ENCODE measurements at regions not wholly inside any gene's neighbourhood (a gene's known extent, or its start where the extent isn't known, plus 50 kb on each side); places are given as distances from the start of the nearest gene placed in this dataset.

DNA sequence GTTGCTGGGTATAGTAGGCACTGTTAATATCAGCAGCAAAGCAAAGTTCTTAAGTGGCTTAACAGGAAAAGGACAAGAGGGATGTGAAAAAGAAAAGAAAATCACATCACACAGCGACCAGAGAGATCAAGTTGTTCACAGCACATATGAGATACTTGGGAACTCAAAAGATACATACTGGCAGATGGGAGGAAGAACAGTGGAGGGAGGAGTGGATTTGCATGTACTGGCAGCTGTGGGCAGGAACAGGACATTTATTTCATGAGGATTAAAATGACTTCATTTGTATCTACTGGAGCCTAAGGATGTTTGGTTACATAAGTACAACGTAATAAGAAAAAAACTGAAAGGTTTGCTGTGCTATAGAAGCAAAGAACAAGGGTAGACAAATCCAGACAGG lies 136.5 kb upstream of the IFNG-AS1 start:
- TF ChIP-seq EZH2phosphoT487 (IDR thresholded peaks at IDR 0.05; ENCODE audit: low read depth, severe bottlenecking, unreplicated experiment) = no peak
- TF ChIP-seq, protein P1, sequence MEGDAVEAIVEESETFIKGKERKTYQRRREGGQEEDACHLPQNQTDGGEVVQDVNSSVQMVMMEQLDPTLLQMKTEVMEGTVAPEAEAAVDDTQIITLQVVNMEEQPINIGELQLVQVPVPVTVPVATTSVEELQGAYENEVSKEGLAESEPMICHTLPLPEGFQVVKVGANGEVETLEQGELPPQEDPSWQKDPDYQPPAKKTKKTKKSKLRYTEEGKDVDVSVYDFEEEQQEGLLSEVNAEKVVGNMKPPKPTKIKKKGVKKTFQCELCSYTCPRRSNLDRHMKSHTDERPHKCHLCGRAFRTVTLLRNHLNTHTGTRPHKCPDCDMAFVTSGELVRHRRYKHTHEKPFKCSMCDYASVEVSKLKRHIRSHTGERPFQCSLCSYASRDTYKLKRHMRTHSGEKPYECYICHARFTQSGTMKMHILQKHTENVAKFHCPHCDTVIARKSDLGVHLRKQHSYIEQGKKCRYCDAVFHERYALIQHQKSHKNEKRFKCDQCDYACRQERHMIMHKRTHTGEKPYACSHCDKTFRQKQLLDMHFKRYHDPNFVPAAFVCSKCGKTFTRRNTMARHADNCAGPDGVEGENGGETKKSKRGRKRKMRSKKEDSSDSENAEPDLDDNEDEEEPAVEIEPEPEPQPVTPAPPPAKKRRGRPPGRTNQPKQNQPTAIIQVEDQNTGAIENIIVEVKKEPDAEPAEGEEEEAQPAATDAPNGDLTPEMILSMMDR (IDR thresholded peaks at IDR 0.05; ENCODE audit: poor library complexity) = no peak
- TF ChIP-seq EZH2 (IDR thresholded peaks at IDR 0.05; ENCODE audit: borderline replicate concordance) = no peak
- H3K79me2 ChIP-seq = no peaks in the 10 kb centered on the region

DNA sequence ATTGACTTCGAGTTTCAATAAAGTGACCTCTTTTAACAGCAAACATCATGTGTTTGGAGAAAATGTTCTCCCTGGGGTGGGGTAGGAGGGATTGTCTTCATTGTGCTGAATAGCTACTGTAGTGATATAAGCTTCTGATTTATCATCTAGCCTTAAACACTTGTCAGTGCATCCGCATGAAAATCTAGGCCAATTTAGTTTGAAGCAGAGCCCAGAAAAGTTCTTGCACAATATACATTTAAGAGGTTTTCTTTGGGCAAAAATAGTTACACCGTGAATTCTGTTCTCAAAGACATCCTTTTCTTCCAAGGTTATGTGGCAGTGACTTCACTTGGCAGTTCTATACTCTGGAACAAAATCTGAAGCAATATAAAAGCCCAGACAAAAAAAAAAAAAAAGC lies 136.0 kb upstream of the IFNG-AS1 start:
- H3K4me2 ChIP-seq = no peak overlapping the region

More for the DNA sequence above, 136.5 kb upstream of the IFNG-AS1 start:
- WGBS (ENCODE audit: low lambda C conversion rate, missing lambda C conversion rate) = 84% methylated on average over 2 of the region's 2 CpGs
- H3K4me3 ChIP-seq = no peak overlapping the region
- no peaks in the 10 kb centered on the region for H3K36me3 ChIP-seq (replicated peaks; ENCODE audit: insufficient read depth, low read depth)
- no peaks in the 10 kb centered on the region for H3K4me1 ChIP-seq (ENCODE audit: insufficient read depth)
- no peaks in the 10 kb centered on the region for H4K20me1 ChIP-seq (ENCODE audit: insufficient read depth, poor library complexity, severe bottlenecking)
- H3K27ac ChIP-seq = no peak overlapping the region
- DNase-seq (ENCODE audit: low spot score) = no peak
- no peaks in the 10 kb centered on the region for H3K27me3 ChIP-seq
- H3K4me2 ChIP-seq = no peak overlapping the region
- H3K9me2 ChIP-seq (replicated peaks; ENCODE audit: insufficient read depth) = no peaks in the 10 kb centered on the region
- H3K9me3 ChIP-seq (ENCODE audit: low read depth) = no peaks in the 10 kb centered on the region
- no peak overlapping the region for H2AFZ ChIP-seq

DNA sequence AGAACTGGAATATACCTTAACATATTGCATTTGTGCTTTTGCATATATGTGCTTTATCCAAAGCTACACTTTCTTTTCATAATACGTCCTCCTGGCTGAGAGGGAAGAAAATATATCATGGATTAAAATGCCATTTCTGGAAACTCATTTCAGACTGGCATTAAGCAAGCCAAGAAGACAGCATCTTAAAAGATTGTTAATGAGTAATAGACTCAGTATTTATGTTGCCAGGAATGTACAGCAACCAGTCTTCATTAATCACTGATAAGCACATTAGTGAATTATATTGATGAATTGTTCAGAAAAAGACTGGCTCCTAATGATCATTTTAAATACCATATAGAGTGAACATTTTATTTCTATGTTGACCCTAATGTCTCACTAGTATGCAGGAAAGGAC lies 134.9 kb upstream of the IFNG-AS1 start:
- H3K9me2 ChIP-seq (replicated peaks; ENCODE audit: insufficient read depth) = no peaks in the 10 kb centered on the region
- H3K4me3 ChIP-seq = no peak overlapping the region
- DNase-seq (ENCODE audit: low spot score) = no peak
- no peaks in the 10 kb centered on the region for H3K79me2 ChIP-seq
- WGBS (ENCODE audit: low lambda C conversion rate, missing lambda C conversion rate) = 76% methylated on average over 1 of the region's 1 CpG
- no peaks in the 10 kb centered on the region for H3K27me3 ChIP-seq
- no peaks in the 10 kb centered on the region for H3K9me3 ChIP-seq (ENCODE audit: low read depth)
- no peaks in the 10 kb centered on the region for H4K20me1 ChIP-seq (ENCODE audit: insufficient read depth, poor library complexity, severe bottlenecking)
- no peak overlapping the region for H3K27ac ChIP-seq
- no peak for TF ChIP-seq EZH2 (IDR thresholded peaks at IDR 0.05; ENCODE audit: borderline replicate concordance)
- TF ChIP-seq, protein P1 (IDR thresholded peaks at IDR 0.05; ENCODE audit: poor library complexity) = no peak
- TF ChIP-seq EZH2phosphoT487 (IDR thresholded peaks at IDR 0.05; ENCODE audit: low read depth, severe bottlenecking, unreplicated experiment) = no peak
- H3K4me1 ChIP-seq (ENCODE audit: insufficient read depth) = no peaks in the 10 kb centered on the region
- no peaks in the 10 kb centered on the region for H3K36me3 ChIP-seq (replicated peaks; ENCODE audit: insufficient read depth, low read depth)
- no peak overlapping the region for H3K4me2 ChIP-seq
- H2AFZ ChIP-seq = no peak overlapping the region

More for the DNA sequence above, 136.0 kb upstream of the IFNG-AS1 start:
- Histone ChIP-seq H4K20me1 (ENCODE audit: insufficient read depth, poor library complexity, severe bottlenecking) (no peaks in the 10 kb centered on the region), H3K4me1 (ENCODE audit: insufficient read depth) (no peaks in the 10 kb centered on the region), H3K79me2 (no peaks in the 10 kb centered on the region), H3K9me2 (replicated peaks; ENCODE audit: insufficient read depth) (no peaks in the 10 kb centered on the region), H3K27ac (no peak overlapping the region), H3K9me3 (ENCODE audit: low read depth) (no peaks in the 10 kb centered on the region), H3K36me3 (replicated peaks; ENCODE audit: insufficient read depth, low read depth) (no peaks in the 10 kb centered on the region), H3K27me3 (no peaks in the 10 kb centered on the region), H2AFZ (no peak overlapping the region), H3K4me3 (no peak overlapping the region)
- 89% methylated on average over 3 of the region's 3 CpGs for WGBS (ENCODE audit: low lambda C conversion rate, missing lambda C conversion rate)
- TF ChIP-seq EZH2 (IDR thresholded peaks at IDR 0.05; ENCODE audit: borderline replicate concordance) (no peak), EZH2phosphoT487 (IDR thresholded peaks at IDR 0.05; ENCODE audit: low read depth, severe bottlenecking, unreplicated experiment) (no peak)
- TF ChIP-seq, protein P1 (IDR thresholded peaks at IDR 0.05; ENCODE audit: poor library complexity) = no peak
- DNase-seq (ENCODE audit: low spot score) = no peak

DNA sequence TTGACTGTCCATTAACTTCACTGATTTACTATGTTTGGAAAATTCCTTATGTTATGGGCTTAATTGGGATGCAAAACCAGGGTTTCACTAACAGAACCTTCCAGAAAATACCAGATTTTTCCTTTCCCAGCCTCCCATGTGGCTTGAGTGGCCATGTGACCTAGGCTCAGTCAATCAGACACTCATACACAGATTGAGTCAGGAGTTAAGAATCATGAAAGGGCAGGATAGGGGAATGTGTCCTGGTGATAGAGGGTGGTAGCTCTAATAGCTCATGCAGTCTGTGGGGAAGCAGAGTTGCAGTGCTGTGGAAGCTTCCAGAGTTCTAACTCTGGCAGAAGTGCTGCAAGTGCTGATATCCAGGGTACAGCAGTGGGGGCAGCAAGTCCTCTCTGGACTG lies 134.1 kb upstream of the IFNG-AS1 start:
- TF ChIP-seq EZH2 (IDR thresholded peaks at IDR 0.05; ENCODE audit: borderline replicate concordance) (no peak), EZH2phosphoT487 (IDR thresholded peaks at IDR 0.05; ENCODE audit: low read depth, severe bottlenecking, unreplicated experiment) (no peak)
- TF ChIP-seq, protein P1 (IDR thresholded peaks at IDR 0.05; ENCODE audit: poor library complexity) = no peak
- no peaks in the 10 kb centered on the region for H3K9me3 ChIP-seq (ENCODE audit: low read depth)
- H3K27me3 ChIP-seq = no peaks in the 10 kb centered on the region
- H3K27ac ChIP-seq = no peak overlapping the region
- no peaks in the 10 kb centered on the region for H3K9me2 ChIP-seq (replicated peaks; ENCODE audit: insufficient read depth)
- H4K20me1 ChIP-seq (ENCODE audit: insufficient read depth, poor library complexity, severe bottlenecking) = no peaks in the 10 kb centered on the region
- no peaks in the 10 kb centered on the region for H3K36me3 ChIP-seq (replicated peaks; ENCODE audit: insufficient read depth, low read depth)
- H3K4me2 ChIP-seq = no peak overlapping the region
- no peak overlapping the region for H2AFZ ChIP-seq
- H3K4me1 ChIP-seq (ENCODE audit: insufficient read depth) = no peaks in the 10 kb centered on the region
- no peak overlapping the region for H3K4me3 ChIP-seq
- H3K79me2 ChIP-seq = no peaks in the 10 kb centered on the region
- DNase-seq (ENCODE audit: low spot score) = no peak

Measured in hepatocyte (in vitro differentiated cells).